ENCODE measurements at regions not wholly inside any gene's neighbourhood (a gene's known extent, or its start where the extent isn't known, plus 50 kb on each side); places are given as distances from the start of the nearest gene placed in this dataset.

GRCh38 chr16:7218936-7219335, 113.7 kb upstream of the RBFOX1 start:
- no peaks in the 10 kb centered on the region for H3K9me3 ChIP-seq
- no peaks in the 10 kb centered on the region for H3K36me3 ChIP-seq
- H3K4me3 ChIP-seq, result no peak overlapping the region
- H3K4me1 ChIP-seq (replicated peaks), result no peaks in the 10 kb centered on the region
- no peak for DNase-seq (ENCODE audit: low spot score)
- no peak overlapping the region for H3K27ac ChIP-seq
- no peaks in the 10 kb centered on the region for H3K27me3 ChIP-seq (replicated peaks; ENCODE audit: insufficient read depth)
- intact Hi-C loops (cut with DNase I), result no loop called here
- 36% methylated on average over 4 of the region's 4 CpGs for WGBS
- TF ChIP-seq POLR2A (IDR thresholded peaks at IDR 0.05), result no peak
- TF ChIP-seq POLR2AphosphoS5 (IDR thresholded peaks at IDR 0.05), result no peak

GRCh38 chr16:7217797-7218196, 114.8 kb upstream of the RBFOX1 start:
- DNase-seq (ENCODE audit: low spot score), result no peak
- Histone ChIP-seq H3K27ac (no peak overlapping the region), H3K4me1 (replicated peaks) (no peaks in the 10 kb centered on the region), H3K27me3 (replicated peaks; ENCODE audit: insufficient read depth) (no peaks in the 10 kb centered on the region), H3K4me3 (no peak overlapping the region), H3K9me3 (no peaks in the 10 kb centered on the region), H3K36me3 (no peaks in the 10 kb centered on the region)
- TF ChIP-seq CTCF (IDR thresholded peaks at IDR 0.05) (no peak), POLR2AphosphoS5 (IDR thresholded peaks at IDR 0.05) (no peak), POLR2A (IDR thresholded peaks at IDR 0.05) (no peak)
- intact Hi-C loops (cut with DNase I), result no loop called here
- WGBS, result 92% methylated on average over 14 of the region's 14 CpGs

GRCh38 chr16:7216719-7217118, 115.9 kb upstream of the RBFOX1 start:
- H3K36me3 ChIP-seq, result no peaks in the 10 kb centered on the region
- intact Hi-C loops (cut with DNase I), result no loop called here
- H3K4me1 ChIP-seq (replicated peaks), result no peaks in the 10 kb centered on the region
- TF ChIP-seq POLR2AphosphoS5 (IDR thresholded peaks at IDR 0.05) (no peak), POLR2A (IDR thresholded peaks at IDR 0.05) (no peak), CTCF (IDR thresholded peaks at IDR 0.05) (no peak)
- no peak for DNase-seq (ENCODE audit: low spot score)
- no peak overlapping the region for H3K27ac ChIP-seq
- no peak overlapping the region for H3K4me3 ChIP-seq
- no peaks in the 10 kb centered on the region for H3K9me3 ChIP-seq
- no peaks in the 10 kb centered on the region for H3K27me3 ChIP-seq (replicated peaks; ENCODE audit: insufficient read depth)

GRCh38 chr16:7211781-7212180, 120.9 kb upstream of the RBFOX1 start:
- intact Hi-C loops (cut with DNase I), result no loop called here
- H3K9me3 ChIP-seq, result no peaks in the 10 kb centered on the region
- no peak for DNase-seq (ENCODE audit: low spot score)
- H3K4me3 ChIP-seq, result no peak overlapping the region
- H3K27ac ChIP-seq, result no peak overlapping the region
- H3K36me3 ChIP-seq, result no peaks in the 10 kb centered on the region
- WGBS, result 75% methylated on average over 9 of the region's 9 CpGs
- TF ChIP-seq POLR2AphosphoS5 (IDR thresholded peaks at IDR 0.05), result no peak
- no peak for TF ChIP-seq POLR2A (IDR thresholded peaks at IDR 0.05)
- no peak for TF ChIP-seq CTCF (IDR thresholded peaks at IDR 0.05)
- no peaks in the 10 kb centered on the region for H3K4me1 ChIP-seq (replicated peaks)
- H3K27me3 ChIP-seq (replicated peaks; ENCODE audit: insufficient read depth), result no peaks in the 10 kb centered on the region

- no peak for DNase-seq (ENCODE audit: low spot score)
- Histone ChIP-seq H3K9me3 (no peaks in the 10 kb centered on the region), H3K27ac (no peak overlapping the region), H3K36me3 (no peaks in the 10 kb centered on the region), H3K4me3 (no peak overlapping the region), H3K27me3 (replicated peaks; ENCODE audit: insufficient read depth) (no peaks in the 10 kb centered on the region), H3K4me1 (replicated peaks) (no peaks in the 10 kb centered on the region)
- 83% methylated on average over 3 of the region's 3 CpGs for WGBS
- intact Hi-C loops (cut with DNase I), result no loop called here
- no peak for TF ChIP-seq POLR2A (IDR thresholded peaks at IDR 0.05)
- TF ChIP-seq POLR2AphosphoS5 (IDR thresholded peaks at IDR 0.05), result no peak
- TF ChIP-seq CTCF (IDR thresholded peaks at IDR 0.05), result no peak
Measured at GRCh38 chr16:7209598-7209997, 123.0 kb upstream of the RBFOX1 start.
